ENCODE measurements at regions not wholly inside any gene's neighbourhood (a gene's known extent, or its start where the extent isn't known, plus 50 kb on each side); places are given as distances from the start of the nearest gene placed in this dataset.

GRCh38 chr6:132009175-132009574, 58.0 kb upstream of the CCN2 start:
- peaks cover 6% of the 10 kb centered on the region for H3K9me3 ChIP-seq (ENCODE audit: low read length)
- CTCF ChIA-PET (ENCODE audit: low intra/inter-chr PET ratio, low total read pairs) = no interaction called here

GRCh38 chr6:132007474-132008190, 56.5 kb upstream of the CCN2 start:
- no peaks in the 10 kb centered on the region for H3K36me3 ChIP-seq (replicated peaks in 1 of 2; ENCODE audit: control insufficient read depth in 1 of 2, insufficient read depth in 2 of 2, low read length in 2 of 2)
- H3K79me2 ChIP-seq (ENCODE audit: insufficient read depth, low read length) = no peaks in the 10 kb centered on the region
- FAIRE-seq (no peak), DNase-seq (ENCODE audit: low spot score) (peak; percentile 42), ATAC-seq (no peak)
- no peak overlapping the region for H3K9ac ChIP-seq (ENCODE audit: insufficient read depth, low read depth, low read length)
- ChIA-PET CTCF (ENCODE audit: low intra/inter-chr PET ratio, low total read pairs) (no interaction called here), POLR2A (interaction anchor here (1.0 to 1.2 kb wide), 2 partner anchors 27 to 56 kb away, joined by 7 read pairs; partner anchors contain the start of gene CCN2)
- no peak overlapping the region for H3K4me3 ChIP-seq (replicated peaks in 1 of 3; ENCODE audit: insufficient read depth in 1 of 3, low read depth in 2 of 3, low read length in 3 of 3)
- H3K4me2 ChIP-seq (ENCODE audit: low read depth, low read length) = no peak overlapping the region
- no peak overlapping the region for H2AFZ ChIP-seq (ENCODE audit: low read length)
- H3K27me3 ChIP-seq (ENCODE audit: control insufficient read depth in 1 of 2, insufficient read depth in 2 of 2, low read length in 2 of 2) = no peaks in the 10 kb centered on the region
- no peaks in the 10 kb centered on the region for H4K20me1 ChIP-seq (ENCODE audit: insufficient read depth, low read length)
- H3K9me3 ChIP-seq (ENCODE audit: low read length) = peaks cover 19% of the 10 kb centered on the region
- H3K27ac ChIP-seq (ENCODE audit: extremely low read length, insufficient read depth, low read length) = no peak overlapping the region
- no TSS peak for BruUV-seq (replicated peaks)
- intact Hi-C loops (cut with micrococcal nuclease; ENCODE audit: unreplicated experiment) (no loop called here), in situ Hi-C loops (cut with HindIII; ENCODE audit: extremely low pct_ligation_motif_present, low pct_unique_long_range_greater_than_20kb) (no loop called here)
- WGBS (ENCODE audit: low lambda C conversion rate) = 52% methylated on average over 2 of the region's 2 CpGs
- peaks cover 58% of the 10 kb centered on the region for H3K4me1 ChIP-seq (ENCODE audit: insufficient read depth, low read length)
- TF ChIP-seq ARID5B (CRISPR knock-in tag; IDR thresholded peaks at IDR 0.05) = peak; percentile 47; the same call in 1 of the 2 replicates
- 0 out of 2 replicates have a peak, but pooled peaks have one; percentile 25 for TF ChIP-seq TGIF2 (CRISPR knock-in tag; IDR thresholded peaks at IDR 0.05)
- peak; percentile 78 for TF ChIP-seq ZNF644 (CRISPR knock-in tag; IDR thresholded peaks at IDR 0.05; ENCODE audit: low read depth)
- no peak for TF ChIP-seq KDM5B (CRISPR knock-in tag; IDR thresholded peaks at IDR 0.05; ENCODE audit: borderline replicate concordance)
- TF ChIP-seq SP1 (IDR thresholded peaks at IDR 0.05) = no peak
- TF ChIP-seq SP1 (CRISPR knock-in tag; IDR thresholded peaks at IDR 0.05) = no peak
- TF ChIP-seq FOSL2 (CRISPR knock-in tag; IDR thresholded peaks at IDR 0.05) = 0 out of 2 replicates have a peak, but pooled peaks have one; percentile 20
- 0 out of 2 replicates have a peak, but pooled peaks have one; percentile 10 for TF ChIP-seq CEBPB (IDR thresholded peaks at IDR 0.05; ENCODE audit: borderline replicate concordance, low read depth, low read length)
- peak; percentile 29; the same call in 1 of the 2 replicates for TF ChIP-seq GATAD2A (CRISPR knock-in tag; IDR thresholded peaks at IDR 0.05)
- TF ChIP-seq TCF7 (IDR thresholded peaks at IDR 0.05; ENCODE audit: low read depth) = 0 out of 2 replicates have a peak, but pooled peaks have one; percentile 17

More at GRCh38 chr6:132009175-132009574, 58.0 kb upstream of the CCN2 start:
- no peak overlapping the region for H2AFZ ChIP-seq (ENCODE audit: low read length)
- in situ Hi-C loops (cut with HindIII; ENCODE audit: extremely low pct_ligation_motif_present, low pct_unique_long_range_greater_than_20kb) (no loop called here), intact Hi-C loops (cut with micrococcal nuclease; ENCODE audit: unreplicated experiment) (loop anchor here (1.0 kb wide), 1 partner anchor 8 kb away; no protein-coding TSS in a partner anchor)
- H3K4me2 ChIP-seq (ENCODE audit: low read depth, low read length) = no peak overlapping the region
- TF ChIP-seq ZNF564 (CRISPR knock-in tag; IDR thresholded peaks at IDR 0.05) (peak; percentile 96), GLI4 (CRISPR knock-in tag; IDR thresholded peaks at IDR 0.05; ENCODE audit: borderline replicate concordance) (no peak), ZNF225 (CRISPR knock-in tag; IDR thresholded peaks at IDR 0.05) (no peak), ZNF24 (IDR thresholded peaks at IDR 0.05) (no peak), HBP1 (CRISPR knock-in tag; IDR thresholded peaks at IDR 0.05; ENCODE audit: low read depth) (no peak)
- no peaks in the 10 kb centered on the region for H3K27me3 ChIP-seq (ENCODE audit: control insufficient read depth in 1 of 2, insufficient read depth in 2 of 2, low read length in 2 of 2)
- POLR2A ChIA-PET = interaction anchor here (3.1 kb wide), 1 partner anchor 58 kb away, joined by 12 read pairs; the partner anchor contains the start of gene CCN2
- H3K79me2 ChIP-seq (ENCODE audit: insufficient read depth, low read length) = no peaks in the 10 kb centered on the region
- DNase-seq (ENCODE audit: low spot score) = no peak
- H3K36me3 ChIP-seq (replicated peaks in 1 of 2; ENCODE audit: control insufficient read depth in 1 of 2, insufficient read depth in 2 of 2, low read length in 2 of 2) = no peaks in the 10 kb centered on the region
- ATAC-seq = no peak
- H3K9ac ChIP-seq (ENCODE audit: insufficient read depth, low read depth, low read length) = no peak overlapping the region
- H3K27ac ChIP-seq (ENCODE audit: extremely low read length, insufficient read depth, low read length) = no peak overlapping the region
- no peak for FAIRE-seq
- no TSS peak for BruUV-seq (replicated peaks)
- H3K4me1 ChIP-seq (ENCODE audit: insufficient read depth, low read length) = peaks cover 58% of the 10 kb centered on the region
- no peak overlapping the region for H3K4me3 ChIP-seq (replicated peaks in 1 of 3; ENCODE audit: insufficient read depth in 1 of 3, low read depth in 2 of 3, low read length in 3 of 3)
- no peaks in the 10 kb centered on the region for H4K20me1 ChIP-seq (ENCODE audit: insufficient read depth, low read length)

Data from HepG2 (cell line).